C4-2B (cell line): ENCODE measurements at regions not wholly inside any gene's neighbourhood (a gene's known extent, or its start where the extent isn't known, plus 50 kb on each side); places are given as distances from the start of the nearest gene placed in this dataset.

Experiments
- H3K27ac ChIP-seq: fragments of 450-650 bp; 2 replicates; pipeline ENCODE4 v1.5.1; 2017
- ZFX ChIP-seq: fragments of 450-650 bp; IDR thresholded peaks from 2 replicates; pipeline ENCODE4 v1.6.1; 2017
- TF ChIP-seq, protein P1 (sequence below): fragments of 450-650 bp; conservative IDR thresholded peaks from 2 replicates; pipeline ENCODE4 v1.5.1; 2017; ENCODE audit warnings: mild to moderate bottlenecking

DNA sequence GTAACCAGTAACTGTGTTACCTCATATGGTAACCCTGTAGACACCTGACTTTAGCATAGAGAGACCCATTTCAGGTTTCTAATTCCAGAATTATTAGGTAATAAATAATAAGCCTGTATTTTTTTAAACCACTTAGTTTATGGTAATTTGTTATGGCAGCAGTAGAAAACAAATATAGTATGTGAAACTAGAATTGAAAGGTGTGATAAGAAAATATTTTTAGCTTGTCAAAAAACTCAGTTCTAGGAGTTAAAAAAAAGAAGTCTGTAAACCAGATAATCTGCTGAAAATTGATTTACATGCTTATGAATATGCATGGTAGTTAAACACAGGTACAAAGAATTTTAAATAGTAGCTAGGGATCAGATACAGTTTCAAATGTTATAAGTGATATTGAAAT is 695.0 kb upstream of the GJE1 start:
- no peak overlapping the region for H3K27ac ChIP-seq

DNA sequence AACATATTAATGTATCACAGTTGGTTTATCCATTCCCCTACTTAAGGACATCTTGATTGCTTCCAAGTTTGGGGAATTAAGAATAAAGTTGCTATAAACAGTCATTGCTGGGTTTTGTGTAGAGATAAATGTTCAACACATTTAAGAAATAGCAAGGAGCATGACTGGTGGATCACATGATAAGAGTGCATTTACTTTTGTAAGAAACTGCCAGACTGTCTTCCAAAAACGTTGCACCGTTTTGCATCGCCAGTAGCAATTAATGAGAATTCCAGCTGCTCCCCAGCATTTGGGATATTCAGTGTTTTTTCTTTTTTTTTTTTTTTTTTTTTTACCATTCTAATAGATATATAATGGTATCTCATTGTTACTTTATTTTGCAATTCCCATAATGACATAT is 695.7 kb upstream of the GJE1 start:
- H3K27ac ChIP-seq, result no peak overlapping the region
- TF ChIP-seq, protein P1, sequence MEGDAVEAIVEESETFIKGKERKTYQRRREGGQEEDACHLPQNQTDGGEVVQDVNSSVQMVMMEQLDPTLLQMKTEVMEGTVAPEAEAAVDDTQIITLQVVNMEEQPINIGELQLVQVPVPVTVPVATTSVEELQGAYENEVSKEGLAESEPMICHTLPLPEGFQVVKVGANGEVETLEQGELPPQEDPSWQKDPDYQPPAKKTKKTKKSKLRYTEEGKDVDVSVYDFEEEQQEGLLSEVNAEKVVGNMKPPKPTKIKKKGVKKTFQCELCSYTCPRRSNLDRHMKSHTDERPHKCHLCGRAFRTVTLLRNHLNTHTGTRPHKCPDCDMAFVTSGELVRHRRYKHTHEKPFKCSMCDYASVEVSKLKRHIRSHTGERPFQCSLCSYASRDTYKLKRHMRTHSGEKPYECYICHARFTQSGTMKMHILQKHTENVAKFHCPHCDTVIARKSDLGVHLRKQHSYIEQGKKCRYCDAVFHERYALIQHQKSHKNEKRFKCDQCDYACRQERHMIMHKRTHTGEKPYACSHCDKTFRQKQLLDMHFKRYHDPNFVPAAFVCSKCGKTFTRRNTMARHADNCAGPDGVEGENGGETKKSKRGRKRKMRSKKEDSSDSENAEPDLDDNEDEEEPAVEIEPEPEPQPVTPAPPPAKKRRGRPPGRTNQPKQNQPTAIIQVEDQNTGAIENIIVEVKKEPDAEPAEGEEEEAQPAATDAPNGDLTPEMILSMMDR, result no peak
- no peak for TF ChIP-seq ZFX

More for the DNA sequence above, 695.0 kb upstream of the GJE1 start:
- TF ChIP-seq, protein P1, result no peak
- TF ChIP-seq ZFX, result no peak

DNA sequence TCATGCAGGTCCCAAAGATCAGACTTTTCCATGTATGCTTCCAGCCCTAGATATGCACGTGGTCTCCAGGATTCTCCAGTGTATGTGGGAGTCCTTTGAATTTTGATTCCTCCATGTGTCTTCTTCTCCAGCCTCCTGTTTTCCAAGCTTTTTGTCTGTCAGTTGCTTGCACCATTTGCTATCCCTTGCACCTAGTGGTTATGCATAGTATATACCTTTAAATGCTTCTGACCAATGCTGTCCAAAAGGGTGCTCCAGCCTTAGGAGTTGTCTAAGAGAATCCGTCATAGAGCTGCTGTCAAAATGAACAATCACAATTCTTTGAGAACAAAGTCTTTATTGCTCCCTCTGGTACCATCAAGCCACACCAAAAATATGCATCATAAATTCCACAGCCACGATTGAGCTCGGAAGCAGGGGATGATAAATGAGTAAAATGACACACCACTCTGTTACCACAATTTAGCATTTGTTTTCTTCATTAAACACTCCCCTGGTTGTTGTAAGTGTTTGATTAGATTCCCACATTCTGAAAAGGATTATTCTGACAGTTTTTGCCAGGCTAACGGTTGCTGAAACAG is 706.2 kb upstream of the GJE1 start:
- H3K27ac ChIP-seq, result no peak overlapping the region
- no peak for TF ChIP-seq ZFX
- TF ChIP-seq, protein P1, result no peak

DNA sequence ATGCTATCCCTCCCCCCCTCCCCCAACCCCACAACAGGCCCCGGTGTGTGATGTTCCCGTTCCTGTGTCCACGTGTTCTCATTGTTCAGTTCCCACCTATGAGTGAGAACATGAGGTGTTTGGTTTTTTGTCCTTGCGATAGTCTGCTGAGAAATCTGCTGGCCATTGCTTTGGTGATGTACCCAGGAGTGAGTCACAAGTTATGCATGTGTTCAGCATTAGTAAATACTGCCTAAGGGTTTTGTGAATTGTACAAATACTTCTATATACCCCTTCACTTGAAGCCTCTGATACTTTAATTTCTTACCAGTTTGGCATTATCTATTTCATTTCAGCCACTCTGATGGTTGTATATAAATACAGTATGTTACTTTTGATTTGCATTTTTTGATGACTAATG is 711.3 kb upstream of the GJE1 start:
- TF ChIP-seq ZFX, result no peak
- TF ChIP-seq, protein P1, result no peak
- no peak overlapping the region for H3K27ac ChIP-seq

DNA sequence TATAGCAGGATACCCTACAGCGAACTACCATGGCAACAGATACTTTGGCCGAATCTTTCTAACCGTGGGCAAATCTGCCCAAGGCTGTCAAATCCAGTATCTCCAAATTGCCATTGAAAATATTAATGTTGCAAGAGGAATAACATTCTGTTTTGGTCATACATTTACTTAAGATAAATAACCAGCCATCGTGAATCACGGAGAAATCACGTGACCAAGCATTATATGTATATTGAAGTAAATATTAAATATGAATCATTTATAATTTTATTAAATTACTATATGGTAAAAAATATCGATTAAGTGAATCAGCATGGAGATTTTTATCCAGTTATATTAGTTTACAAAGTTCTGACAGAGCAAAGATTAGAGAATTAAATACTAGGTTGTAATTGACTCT is 714.6 kb upstream of the GJE1 start:
- no peak overlapping the region for H3K27ac ChIP-seq

DNA sequence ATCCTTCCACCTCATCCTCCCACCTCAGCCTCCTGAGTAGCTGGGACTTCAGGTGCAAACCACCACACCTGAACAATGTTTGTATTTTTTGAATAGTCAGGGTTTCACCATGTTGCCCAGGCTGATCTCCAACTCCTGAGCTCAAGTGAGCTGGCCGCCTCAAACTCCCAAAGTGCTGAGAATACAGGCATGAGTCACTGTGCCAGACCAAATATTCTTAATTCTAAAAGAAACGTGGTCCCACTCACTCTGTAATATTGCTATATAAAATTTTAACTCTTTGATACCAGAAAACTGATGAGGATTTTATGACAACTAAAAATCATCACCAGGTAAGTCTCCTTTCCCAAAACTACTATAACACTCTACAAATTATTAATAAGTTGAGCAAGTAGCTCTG is 716.8 kb upstream of the GJE1 start:
- no peak for TF ChIP-seq ZFX
- TF ChIP-seq, protein P1, result no peak
- H3K27ac ChIP-seq, result no peak overlapping the region

More for the DNA sequence above, 714.6 kb upstream of the GJE1 start:
- TF ChIP-seq, protein P1, result no peak
- TF ChIP-seq ZFX, result no peak

DNA sequence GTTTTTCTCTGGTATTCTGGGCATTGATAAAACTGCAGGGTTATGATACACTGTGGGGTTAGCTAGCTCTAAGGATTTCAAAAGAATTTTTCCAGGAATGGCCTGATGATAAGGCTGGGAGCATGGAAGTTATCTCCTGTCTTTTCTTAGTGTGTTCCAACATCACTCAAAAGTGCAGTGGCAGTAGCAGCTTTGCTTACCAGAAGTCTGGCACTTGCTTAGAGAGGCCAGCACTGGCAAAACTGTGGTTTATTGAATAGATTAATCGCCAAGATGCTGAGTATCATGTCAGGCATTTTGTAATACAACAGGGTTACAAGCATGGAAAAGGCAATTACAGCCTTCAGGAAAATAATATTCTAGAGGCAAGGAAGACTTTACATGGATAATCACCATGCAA is 719.5 kb upstream of the GJE1 start:
- TF ChIP-seq, protein P1, result no peak
- no peak for TF ChIP-seq ZFX
- H3K27ac ChIP-seq, result no peak overlapping the region
